ENCODE measurements at regions not wholly inside any gene's neighbourhood (a gene's known extent, or its start where the extent isn't known, plus 50 kb on each side); places are given as distances from the start of the nearest gene placed in this dataset.

- no peak for DNase-seq (ENCODE audit: insufficient read length, low spot score)
- FAIRE-seq = no peak
These were observed 608.2 kb upstream of the ACVR2A start for GRCh38 chr2:147236601-147237000.

- no peak for DNase-seq (ENCODE audit: insufficient read length, low spot score)
- no peak for FAIRE-seq
These were observed 612.6 kb upstream of the ACVR2A start for GRCh38 chr2:147232225-147232669.

GRCh38 chr2:147231607-147232006 is 613.2 kb upstream of the ACVR2A start:
- FAIRE-seq = no peak
- no peak for DNase-seq (ENCODE audit: insufficient read length, low spot score)

- DNase-seq (ENCODE audit: insufficient read length, low spot score) (no peak), FAIRE-seq (no peak)
These were observed 613.7 kb upstream of the ACVR2A start for GRCh38 chr2:147231081-147231480.

GRCh38 chr2:147227313-147227712 is 617.5 kb upstream of the ACVR2A start:
- DNase-seq (ENCODE audit: insufficient read length, low spot score) = no peak
- FAIRE-seq = no peak

GRCh38 chr2:147224070-147224469 is 620.8 kb upstream of the ACVR2A start:
- FAIRE-seq (no peak), DNase-seq (ENCODE audit: insufficient read length, low spot score) (no peak)

GRCh38 chr2:147223553-147224060 is 621.2 kb upstream of the ACVR2A start:
- no peak for DNase-seq (ENCODE audit: insufficient read length, low spot score)
- no peak for FAIRE-seq

- no peak for DNase-seq (ENCODE audit: insufficient read length, low spot score)
- FAIRE-seq = no peak
These were observed 621.7 kb upstream of the ACVR2A start for GRCh38 chr2:147223119-147223518.

GRCh38 chr2:147222506-147222905 is 622.3 kb upstream of the ACVR2A start:
- DNase-seq (ENCODE audit: insufficient read length, low spot score) (no peak), FAIRE-seq (no peak)

GRCh38 chr2:147214914-147215313 is 629.9 kb upstream of the ACVR2A start:
- DNase-seq (ENCODE audit: insufficient read length, low spot score) = no peak

GRCh38 chr2:147211484-147211883 is 633.3 kb upstream of the ACVR2A start:
- FAIRE-seq = no peak
- DNase-seq (ENCODE audit: insufficient read length, low spot score) = no peak

More at GRCh38 chr2:147214914-147215313, 629.9 kb upstream of the ACVR2A start:
- FAIRE-seq = no peak

GRCh38 chr2:147204102-147204501 is 640.7 kb upstream of the ACVR2A start:
- DNase-seq (ENCODE audit: insufficient read length, low spot score) (no peak), FAIRE-seq (no peak)

GRCh38 chr2:147198651-147199171 is 646.1 kb upstream of the ACVR2A start:
- no peak for FAIRE-seq
- no peak for DNase-seq (ENCODE audit: insufficient read length, low spot score)

- no peak for FAIRE-seq
- DNase-seq (ENCODE audit: insufficient read length, low spot score) = no peak
These were observed 646.9 kb upstream of the ACVR2A start for GRCh38 chr2:147197754-147198483.

GRCh38 chr2:147182260-147182659 is 662.6 kb upstream of the ACVR2A start:
- DNase-seq (ENCODE audit: insufficient read length, low spot score) (no peak), FAIRE-seq (no peak)

GRCh38 chr2:147181351-147182029 is 663.3 kb upstream of the ACVR2A start:
- FAIRE-seq = no peak
- no peak for DNase-seq (ENCODE audit: insufficient read length, low spot score)

- FAIRE-seq (no peak), DNase-seq (ENCODE audit: insufficient read length, low spot score) (no peak)
These were observed 667.6 kb upstream of the ACVR2A start for GRCh38 chr2:147177071-147177857.

- DNase-seq (ENCODE audit: insufficient read length, low spot score) = no peak
These were observed 670.0 kb upstream of the ACVR2A start for GRCh38 chr2:147174824-147175254.

GRCh38 chr2:147173798-147174197 is 671.0 kb upstream of the ACVR2A start:
- FAIRE-seq = no peak
- DNase-seq (ENCODE audit: insufficient read length, low spot score) = no peak

More at GRCh38 chr2:147174824-147175254, 670.0 kb upstream of the ACVR2A start:
- FAIRE-seq = no peak

GRCh38 chr2:147173189-147173581 is 671.6 kb upstream of the ACVR2A start:
- DNase-seq (ENCODE audit: insufficient read length, low spot score) (no peak), FAIRE-seq (no peak)

Data from GM19239 (cell line).